ENCODE measurements at regions not wholly inside any gene's neighbourhood (a gene's known extent, or its start where the extent isn't known, plus 50 kb on each side); places are given as distances from the start of the nearest gene placed in this dataset.

DNA sequence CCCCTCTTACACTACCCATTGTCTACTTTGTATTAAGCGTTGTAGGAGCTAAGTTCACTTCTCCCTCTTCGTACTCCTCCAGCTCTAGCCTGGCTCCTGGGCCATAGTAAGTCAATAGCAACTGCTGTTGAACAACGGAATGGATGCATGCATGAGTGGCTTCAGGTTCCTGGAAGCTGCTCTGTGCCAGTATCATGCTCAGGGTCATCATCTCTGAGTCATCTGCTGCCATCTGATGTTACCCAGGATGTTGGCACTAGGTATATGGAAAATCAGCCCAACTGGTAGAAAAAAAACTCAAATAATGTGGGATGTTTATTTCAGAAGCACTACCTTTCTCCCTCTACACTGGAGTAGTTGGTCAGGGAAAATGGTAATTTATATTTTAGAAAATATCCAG lies 536.8 kb downstream of the NPIPA7 start:
- Histone ChIP-seq H3K4me3 (ENCODE audit: insufficient read depth, low read depth, low read length) (no peak overlapping the region), H4K91ac (ENCODE audit: insufficient read depth, low read depth, low read length) (no peak overlapping the region), H4K5ac (ENCODE audit: low read depth, low read length) (no peak overlapping the region), H2BK20ac (ENCODE audit: low read depth, low read length) (no peak overlapping the region), H3K9ac (ENCODE audit: low read depth, low read length) (no peak overlapping the region), H2AK5ac (ENCODE audit: low read depth, low read length) (no peak overlapping the region), H3K9me1 (ENCODE audit: insufficient read depth, low read length) (no peaks in the 10 kb centered on the region), H4K20me1 (ENCODE audit: insufficient read depth, low read length) (no peaks in the 10 kb centered on the region), H3K9me3 (ENCODE audit: control insufficient read depth, insufficient read depth, low read length) (peaks cover 6% of the 10 kb centered on the region; the same call in 1 of the 2 replicates), H2AFZ (replicated peaks; ENCODE audit: low read length, poor library complexity) (no peak overlapping the region), H2BK120ac (ENCODE audit: low read depth, low read length) (no peak overlapping the region), H3K4ac (ENCODE audit: low read depth, low read length) (no peak overlapping the region), H2BK15ac (ENCODE audit: low read depth, low read length) (no peak overlapping the region), H4K8ac (ENCODE audit: low read depth in 2 of 2, low read length in 2 of 2) (no peak overlapping the region), H2BK5ac (ENCODE audit: low read depth, low read length, poor library complexity, severe bottlenecking) (no peak overlapping the region), H3K27me3 (ENCODE audit: control insufficient read depth, insufficient read depth, low read length) (no peaks in the 10 kb centered on the region), H3K23ac (ENCODE audit: low read depth, low read length) (no peak overlapping the region), H3K18ac (ENCODE audit: low read depth, low read length) (no peak overlapping the region), H3K79me1 (ENCODE audit: low read depth in 1 of 2, low read length in 2 of 2) (no peaks in the 10 kb centered on the region), H3K14ac (replicated peaks; ENCODE audit: low read depth, low read length) (no peak overlapping the region), H2AK9ac (replicated peaks; ENCODE audit: low read depth, low read length, poor library complexity) (no peak overlapping the region), H3K56ac (ENCODE audit: extremely low read depth, insufficient read depth, low read length) (no peak overlapping the region), H3K4me2 (ENCODE audit: low read depth, low read length) (no peak overlapping the region), H3K4me1 (ENCODE audit: control insufficient read depth, insufficient read depth, low read length) (no peaks in the 10 kb centered on the region), H3K36me3 (ENCODE audit: control insufficient read depth, insufficient read depth, low read length) (no peaks in the 10 kb centered on the region), H3K27ac (ENCODE audit: insufficient read depth, low read length) (no peak overlapping the region)
- WGBS, 2 experiments (ENCODE audit: extremely low coverage in 2 of 2, insufficient read length in 1 of 2) = 20% methylated on average over 1 of the region's 3 CpGs; no CpG with 5 or more reads in 1 of the 2 experiments
- ATAC-seq (ENCODE audit: low read depth) (no peak), DNase-seq (no peak)
- TF ChIP-seq MAFK (IDR thresholded peaks at IDR 0.05; ENCODE audit: low read depth, low read length) = no peak
- TF ChIP-seq RCOR1 (IDR thresholded peaks at IDR 0.05; ENCODE audit: insufficient replicate concordance, low read length) = no peak
- no peak for TF ChIP-seq RFX5 (IDR thresholded peaks at IDR 0.05; ENCODE audit: low read depth, low read length)
- no peak for TF ChIP-seq CHD1 (IDR thresholded peaks at IDR 0.05; ENCODE audit: low read depth, low read length)
- TF ChIP-seq RAD21 (IDR thresholded peaks at IDR 0.05; ENCODE audit: low read length) = no peak
- TF ChIP-seq, protein P1, sequence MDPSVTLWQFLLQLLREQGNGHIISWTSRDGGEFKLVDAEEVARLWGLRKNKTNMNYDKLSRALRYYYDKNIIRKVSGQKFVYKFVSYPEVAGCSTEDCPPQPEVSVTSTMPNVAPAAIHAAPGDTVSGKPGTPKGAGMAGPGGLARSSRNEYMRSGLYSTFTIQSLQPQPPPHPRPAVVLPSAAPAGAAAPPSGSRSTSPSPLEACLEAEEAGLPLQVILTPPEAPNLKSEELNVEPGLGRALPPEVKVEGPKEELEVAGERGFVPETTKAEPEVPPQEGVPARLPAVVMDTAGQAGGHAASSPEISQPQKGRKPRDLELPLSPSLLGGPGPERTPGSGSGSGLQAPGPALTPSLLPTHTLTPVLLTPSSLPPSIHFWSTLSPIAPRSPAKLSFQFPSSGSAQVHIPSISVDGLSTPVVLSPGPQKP (IDR thresholded peaks at IDR 0.05; ENCODE audit: borderline replicate concordance, low read depth, low read length) = no peak
- TF ChIP-seq NFE2L2 (IDR thresholded peaks at IDR 0.05; ENCODE audit: low read depth, low read length) = no peak
- TF ChIP-seq FOS (IDR thresholded peaks at IDR 0.05; ENCODE audit: low read depth, low read length) = no peak
- POLR2A ChIA-PET (ENCODE audit: unreplicated experiment) = no interaction called here
- BruUV-seq (replicated peaks) = no TSS peak
- dilution Hi-C loops (cut with HindIII; ENCODE audit: low sequenced_read_pairs, unreplicated experiment) = no loop called here
- CTCF ChIA-PET = no interaction called here
- intact Hi-C loops (cut with micrococcal nuclease) = no loop called here
- in situ Hi-C loops (cut with MboI; ENCODE audit: low sequenced_read_pairs) = no loop called here
